DND-41 (cell line): ENCODE measurements at regions not wholly inside any gene's neighbourhood (a gene's known extent, or its start where the extent isn't known, plus 50 kb on each side); places are given as distances from the start of the nearest gene placed in this dataset.

Source experiments
- ATAC-seq: fragments of 200-7000 bp; cut with Tn5 transposase; 3 replicates; pipeline ENCODE4 v1.9.1; 2021; ENCODE audit warnings: low read depth; ENCODE audit not compliant: insufficient read depth
- DNase-seq: peaks from one replicate; pipeline ENCODE4 v3.0.0-alpha.2; 2020
- H2AFZ ChIP-seq: 2 replicates; pipeline ENCODE4 v1.6.0; 2012; ENCODE audit warnings: low read depth, low read length
- H3K27ac ChIP-seq: 2 replicates; pipeline ENCODE4 v1.5.1; 2012; ENCODE audit warnings: low read length, inconsistent platforms
- H3K27me3 ChIP-seq: fragments of 200-600 bp; sonication (generic); 2 replicates; pipeline ENCODE4 v1.6.0; 2012; ENCODE audit warnings: low read length, mild to moderate bottlenecking, inconsistent platforms; ENCODE audit not compliant: insufficient read depth, poor library complexity
- H3K36me3 ChIP-seq: 2 replicates; pipeline ENCODE4 v1.5.1; 2012; ENCODE audit warnings: low read length, inconsistent platforms; ENCODE audit not compliant: insufficient read depth
- H3K4me1 ChIP-seq: 2 replicates; pipeline ENCODE4 v1.5.1; 2012; ENCODE audit warnings: mild to moderate bottlenecking, low read length; ENCODE audit not compliant: insufficient read depth
- H3K4me2 ChIP-seq: 2 replicates; pipeline ENCODE4 v1.6.0; 2012; ENCODE audit warnings: mild to moderate bottlenecking, moderate library complexity, low read length, inconsistent platforms; ENCODE audit not compliant: insufficient read depth
- H3K4me3 ChIP-seq, 2 experiments: fragments of 200-600 bp in 1 of 2; shearing (Covaris generic) in 1 of 2; 2 replicates each; pipeline ENCODE4 v1.5.1; 2012 to 2016; ENCODE audit warnings: inconsistent platforms in 2 of 2, low read length in 2 of 2, mild to moderate bottlenecking in 2 of 2, low read depth in 1 of 2, moderate library complexity in 1 of 2
- H3K79me2 ChIP-seq: 2 replicates; pipeline ENCODE4 v1.6.0; 2012; ENCODE audit warnings: low read length, inconsistent platforms; ENCODE audit not compliant: insufficient read depth
- H3K9ac ChIP-seq: 2 replicates; pipeline ENCODE4 v1.6.0; 2012; ENCODE audit warnings: low read depth, mild to moderate bottlenecking, inconsistent platforms, low read length, moderate library complexity
- H3K9me3 ChIP-seq: 2 replicates; pipeline ENCODE4 v1.5.1; 2012; ENCODE audit warnings: low read length, moderate library complexity, mild to moderate bottlenecking, inconsistent platforms; ENCODE audit not compliant: insufficient read depth, severe bottlenecking
- H4K20me1 ChIP-seq: 2 replicates; pipeline ENCODE4 v1.6.0; 2012; ENCODE audit warnings: low read length; ENCODE audit not compliant: insufficient read depth
- CTCF ChIP-seq: IDR thresholded peaks from 2 replicates; pipeline ENCODE4 v1.5.1; 2012; ENCODE audit warnings: borderline replicate concordance, low read length, moderate library complexity, mild to moderate bottlenecking; ENCODE audit not compliant: poor library complexity, severe bottlenecking; ENCODE audit errors: extremely low read depth
- EZH2 ChIP-seq: IDR thresholded peaks from 3 replicates; pipeline ENCODE4 v1.6.1; 2012; ENCODE audit warnings: borderline replicate concordance, low read depth, mild to moderate bottlenecking, moderate library complexity, low read length, inconsistent platforms; ENCODE audit not compliant: severe bottlenecking

- Histone ChIP-seq H3K79me2 (no peaks in the 10 kb centered on the region), H3K9ac (no peak overlapping the region), H3K4me3 (no peak overlapping the region), H2AFZ (no peak overlapping the region), H3K9me3 (no peaks in the 10 kb centered on the region), H4K20me1 (no peaks in the 10 kb centered on the region), H3K27me3 (no peaks in the 10 kb centered on the region), H3K4me2 (no peak overlapping the region), H3K4me1 (no peaks in the 10 kb centered on the region), H3K27ac (no peak overlapping the region), H3K36me3 (no peaks in the 10 kb centered on the region)
- DNase-seq = no peak
- no peak for ATAC-seq
- no peak for TF ChIP-seq EZH2
- TF ChIP-seq CTCF = no peak
Measured at GRCh38 chr10:65786279-65786678, 1139.6 kb upstream of the LRRTM3 start.

GRCh38 chr10:65787571-65787970 is 1138.3 kb upstream of the LRRTM3 start:
- Histone ChIP-seq H4K20me1 (no peaks in the 10 kb centered on the region), H3K27me3 (no peaks in the 10 kb centered on the region), H3K4me3 (no peak overlapping the region), H3K79me2 (no peaks in the 10 kb centered on the region), H3K9me3 (no peaks in the 10 kb centered on the region), H3K9ac (no peak overlapping the region), H3K4me1 (no peaks in the 10 kb centered on the region), H2AFZ (no peak overlapping the region), H3K36me3 (no peaks in the 10 kb centered on the region), H3K4me2 (no peak overlapping the region), H3K27ac (no peak overlapping the region)
- TF ChIP-seq CTCF = no peak
- no peak for TF ChIP-seq EZH2
- no peak for ATAC-seq
- DNase-seq = no peak

GRCh38 chr10:65788271-65788670 is 1137.6 kb upstream of the LRRTM3 start:
- DNase-seq (no peak), ATAC-seq (no peak)

More at GRCh38 chr10:65788271-65788670, 1137.6 kb upstream of the LRRTM3 start:
- no peak overlapping the region for H3K4me2 ChIP-seq
- no peaks in the 10 kb centered on the region for H3K4me1 ChIP-seq
- H2AFZ ChIP-seq = no peak overlapping the region
- H3K27ac ChIP-seq = no peak overlapping the region
- no peaks in the 10 kb centered on the region for H3K36me3 ChIP-seq
- H3K27me3 ChIP-seq = no peaks in the 10 kb centered on the region
- TF ChIP-seq EZH2 = no peak
- TF ChIP-seq CTCF = no peak
- H3K9ac ChIP-seq = no peak overlapping the region
- H3K9me3 ChIP-seq = no peaks in the 10 kb centered on the region
- no peak overlapping the region for H3K4me3 ChIP-seq
- H3K79me2 ChIP-seq = no peaks in the 10 kb centered on the region
- H4K20me1 ChIP-seq = no peaks in the 10 kb centered on the region
